ENCODE measurements at regions not wholly inside any gene's neighbourhood (a gene's known extent, or its start where the extent isn't known, plus 50 kb on each side); places are given as distances from the start of the nearest gene placed in this dataset.

DNA sequence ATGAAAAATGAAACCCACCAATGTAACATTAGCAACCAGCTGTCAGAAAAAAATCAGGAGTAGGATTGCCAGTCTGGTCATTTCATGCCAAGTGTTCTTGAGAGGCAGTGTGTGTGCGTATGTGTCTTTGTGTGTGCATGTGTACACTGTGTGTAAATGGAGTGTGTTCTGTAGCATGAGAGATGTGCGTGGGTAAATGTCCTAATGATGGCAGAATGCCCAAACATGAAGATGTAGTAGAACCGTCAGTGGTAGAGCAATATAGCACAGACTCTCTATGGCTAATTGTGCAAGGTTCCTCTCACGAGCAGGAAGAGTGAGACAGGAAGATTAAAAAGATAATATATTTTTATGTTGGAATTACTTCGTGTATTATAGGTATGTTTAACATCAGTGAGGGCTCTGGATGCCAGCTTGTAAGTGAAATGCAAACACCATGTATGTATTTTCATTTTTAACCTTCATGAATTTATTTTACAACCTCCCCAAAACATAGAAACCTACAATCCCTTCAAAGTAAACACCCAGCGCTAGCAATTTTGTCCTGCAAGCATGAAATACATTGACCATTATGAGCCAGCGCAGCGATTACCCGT is 1038.7 kb downstream of the IGSF11 start:
- TF ChIP-seq, protein P1, sequence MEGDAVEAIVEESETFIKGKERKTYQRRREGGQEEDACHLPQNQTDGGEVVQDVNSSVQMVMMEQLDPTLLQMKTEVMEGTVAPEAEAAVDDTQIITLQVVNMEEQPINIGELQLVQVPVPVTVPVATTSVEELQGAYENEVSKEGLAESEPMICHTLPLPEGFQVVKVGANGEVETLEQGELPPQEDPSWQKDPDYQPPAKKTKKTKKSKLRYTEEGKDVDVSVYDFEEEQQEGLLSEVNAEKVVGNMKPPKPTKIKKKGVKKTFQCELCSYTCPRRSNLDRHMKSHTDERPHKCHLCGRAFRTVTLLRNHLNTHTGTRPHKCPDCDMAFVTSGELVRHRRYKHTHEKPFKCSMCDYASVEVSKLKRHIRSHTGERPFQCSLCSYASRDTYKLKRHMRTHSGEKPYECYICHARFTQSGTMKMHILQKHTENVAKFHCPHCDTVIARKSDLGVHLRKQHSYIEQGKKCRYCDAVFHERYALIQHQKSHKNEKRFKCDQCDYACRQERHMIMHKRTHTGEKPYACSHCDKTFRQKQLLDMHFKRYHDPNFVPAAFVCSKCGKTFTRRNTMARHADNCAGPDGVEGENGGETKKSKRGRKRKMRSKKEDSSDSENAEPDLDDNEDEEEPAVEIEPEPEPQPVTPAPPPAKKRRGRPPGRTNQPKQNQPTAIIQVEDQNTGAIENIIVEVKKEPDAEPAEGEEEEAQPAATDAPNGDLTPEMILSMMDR (IDR thresholded peaks at IDR 0.05) = no peak
- no peak for TF ChIP-seq POLR2A (IDR thresholded peaks at IDR 0.05)

Data from Peyer's patch (tissue), 4 donors.